ENCODE measurements at regions not wholly inside any gene's neighbourhood (a gene's known extent, or its start where the extent isn't known, plus 50 kb on each side); places are given as distances from the start of the nearest gene placed in this dataset.

DNA sequence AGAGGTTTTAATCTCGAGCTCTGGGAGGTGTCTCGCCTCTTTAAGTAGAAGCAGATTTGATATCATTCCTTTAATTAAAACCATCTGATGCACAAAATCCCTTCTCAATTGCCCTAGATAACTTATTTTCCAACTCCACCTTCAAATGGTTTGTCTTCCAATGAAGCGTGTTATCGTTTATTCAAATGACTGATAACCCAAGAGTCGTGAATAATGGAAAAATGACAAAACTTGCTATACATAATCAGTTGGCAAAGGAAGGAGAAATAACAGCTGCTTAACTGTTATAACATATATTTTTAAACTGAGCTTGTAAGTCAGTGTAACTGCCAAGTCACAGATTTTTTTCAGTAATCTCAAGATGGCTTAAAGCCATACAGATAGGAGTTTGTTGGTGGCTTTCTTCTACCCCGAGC is 144.6 kb downstream of the QPCT start:
- TF ChIP-seq, protein P1, sequence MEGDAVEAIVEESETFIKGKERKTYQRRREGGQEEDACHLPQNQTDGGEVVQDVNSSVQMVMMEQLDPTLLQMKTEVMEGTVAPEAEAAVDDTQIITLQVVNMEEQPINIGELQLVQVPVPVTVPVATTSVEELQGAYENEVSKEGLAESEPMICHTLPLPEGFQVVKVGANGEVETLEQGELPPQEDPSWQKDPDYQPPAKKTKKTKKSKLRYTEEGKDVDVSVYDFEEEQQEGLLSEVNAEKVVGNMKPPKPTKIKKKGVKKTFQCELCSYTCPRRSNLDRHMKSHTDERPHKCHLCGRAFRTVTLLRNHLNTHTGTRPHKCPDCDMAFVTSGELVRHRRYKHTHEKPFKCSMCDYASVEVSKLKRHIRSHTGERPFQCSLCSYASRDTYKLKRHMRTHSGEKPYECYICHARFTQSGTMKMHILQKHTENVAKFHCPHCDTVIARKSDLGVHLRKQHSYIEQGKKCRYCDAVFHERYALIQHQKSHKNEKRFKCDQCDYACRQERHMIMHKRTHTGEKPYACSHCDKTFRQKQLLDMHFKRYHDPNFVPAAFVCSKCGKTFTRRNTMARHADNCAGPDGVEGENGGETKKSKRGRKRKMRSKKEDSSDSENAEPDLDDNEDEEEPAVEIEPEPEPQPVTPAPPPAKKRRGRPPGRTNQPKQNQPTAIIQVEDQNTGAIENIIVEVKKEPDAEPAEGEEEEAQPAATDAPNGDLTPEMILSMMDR (IDR thresholded peaks at IDR 0.05 in 8 of 11, conservative IDR thresholded peaks at IDR 0.05 in 3 of 11), result no peak
- TF ChIP-seq POLR2A (IDR thresholded peaks at IDR 0.05), result no peak
- no peak for TF ChIP-seq POLR2AphosphoS5 (IDR thresholded peaks at IDR 0.05)
